Upper lobe of left lung (tissue), 6 donors: ENCODE measurements at regions not wholly inside any gene's neighbourhood (a gene's known extent, or its start where the extent isn't known, plus 50 kb on each side); places are given as distances from the start of the nearest gene placed in this dataset.

Experiments
- ATAC-seq, 2 donors: fragments of 200-7000 bp; cut with Tn5 transposase; one replicate each; pipeline ENCODE4 v1.9.1; 2022; ENCODE audit warnings: mild to moderate bottlenecking in 2 of 2, moderate library complexity in 2 of 2; ENCODE audit not compliant: low FRiP score in 2 of 2
- DNase-seq, 2 donors: peaks; one replicate each; pipeline ENCODE4 v3.0.0-alpha.2; 2019 to 2020
- H3K27ac ChIP-seq, 4 donors: fragments of 200-600 bp; sonication (generic); one replicate each; pipeline ENCODE4 v1.5.1; 2016 to 2019
- H3K27me3 ChIP-seq, 4 donors: fragments of 200-600 bp; sonication (generic); one replicate each; pipeline ENCODE4 v1.5.1; 2017 to 2019
- H3K36me3 ChIP-seq, 4 donors: fragments of 200-600 bp; sonication (generic); one replicate each; pipeline ENCODE4 v1.5.1; 2016 to 2019
- H3K4me1 ChIP-seq, 4 donors: fragments of 200-600 bp; sonication (generic); one replicate each; pipeline ENCODE4 v1.5.1; 2018 to 2019
- H3K4me3 ChIP-seq, 4 donors: fragments of 200-600 bp; sonication (generic); one replicate each; pipeline ENCODE4 v1.5.1; 2017 to 2019; ENCODE audit warnings: mild to moderate bottlenecking in 2 of 4, moderate library complexity in 1 of 4
- H3K9me3 ChIP-seq, 4 donors: fragments of 200-600 bp; sonication (generic); one replicate each; pipeline ENCODE4 v1.5.1; 2018 to 2019
- CTCF ChIP-seq, 6 experiments: fragments of 450-650 bp in 4 of 6; fragments of 200-600 bp in 2 of 6; sonication (generic) in 2 of 6; IDR thresholded peaks; one replicate each; pipeline ENCODE4 v1.5.1; 2016 to 2019; ENCODE audit warnings: antibody characterized with exemption in 6 of 6
- EP300 ChIP-seq, 4 donors: sonication (generic); formaldehyde crosslinking; IDR thresholded peaks; one replicate each; pipeline ENCODE4 v1.5.1; 2017; ENCODE audit warnings: antibody characterized with exemption in 4 of 4, control low read depth in 2 of 4
- POLR2A ChIP-seq, 4 donors: fragments of 450-650 bp; IDR thresholded peaks; one replicate each; pipeline ENCODE4 v1.5.1; 2016 to 2017; ENCODE audit warnings: antibody characterized with exemption in 4 of 4, mild to moderate bottlenecking in 2 of 4
- POLR2AphosphoS5 ChIP-seq, 2 donors: sonication (generic); formaldehyde crosslinking; IDR thresholded peaks; one replicate each; pipeline ENCODE4 v1.5.1; 2017; ENCODE audit warnings: antibody characterized with exemption in 2 of 2
- WGBS, 2 donors: methylation state at CpG; one replicate each; pipeline ENCODE4 v1.1.5; 2017 to 2018; 5-methylcytosine and 5-hydroxymethylcytosine counted together
- donor health status: DM: no; HTN: no; CAD: no; lungs with moderate emphysema.
- donor health status: DM: no; HTN: yes; CAD: no; lungs with severe emphysema.

GRCh38 chr1:118649369-118650106 lies 338.6 kb downstream of the TBX15 start:
- H3K4me3 ChIP-seq, result no peak overlapping the region
- H3K4me1 ChIP-seq, result no peaks in the 10 kb centered on the region
- H3K36me3 ChIP-seq, result no peaks in the 10 kb centered on the region
- H3K27me3 ChIP-seq, result no peaks in the 10 kb centered on the region
- H3K27ac ChIP-seq, result no peak overlapping the region
- DNase-seq (no peak), ATAC-seq (no peak)
- WGBS, 2 donors, result 57 to 63% methylated on average over 4 of the region's 4 CpGs
- H3K9me3 ChIP-seq, result no peaks in the 10 kb centered on the region
- TF ChIP-seq POLR2A (IDR thresholded peaks at IDR 0.05) (no peak), CTCF (IDR thresholded peaks at IDR 0.05) (no peak), POLR2AphosphoS5 (IDR thresholded peaks at IDR 0.05) (no peak), EP300 (IDR thresholded peaks at IDR 0.05) (no peak)

- ATAC-seq (no peak), DNase-seq (no peak)
- TF ChIP-seq POLR2AphosphoS5 (IDR thresholded peaks at IDR 0.05) (no peak), POLR2A (IDR thresholded peaks at IDR 0.05) (no peak), EP300 (IDR thresholded peaks at IDR 0.05) (no peak), CTCF (IDR thresholded peaks at IDR 0.05) (no peak)
- no peak overlapping the region for H3K27ac ChIP-seq
- peaks cover 0 to 4% (median 0%) of the 10 kb centered on the region in 4 donors for H3K9me3 ChIP-seq
- no peaks in the 10 kb centered on the region for H3K4me1 ChIP-seq
- no peaks in the 10 kb centered on the region for H3K27me3 ChIP-seq
- H3K36me3 ChIP-seq, result no peaks in the 10 kb centered on the region
- no peak overlapping the region for H3K4me3 ChIP-seq
These were observed 352.1 kb downstream of the TBX15 start for GRCh38 chr1:118636004-118636403.

GRCh38 chr1:118627435-118627834 lies 360.7 kb downstream of the TBX15 start:
- H3K27ac ChIP-seq, result no peak overlapping the region
- H3K27me3 ChIP-seq, result no peaks in the 10 kb centered on the region
- no peaks in the 10 kb centered on the region for H3K36me3 ChIP-seq
- TF ChIP-seq EP300 (IDR thresholded peaks at IDR 0.05), result no peak
- no peak for TF ChIP-seq POLR2A (IDR thresholded peaks at IDR 0.05)
- TF ChIP-seq POLR2AphosphoS5 (IDR thresholded peaks at IDR 0.05), result no peak
- no peak for TF ChIP-seq CTCF (IDR thresholded peaks at IDR 0.05)
- 87 to 91% methylated on average over 2 of the region's 2 CpGs for WGBS, 2 donors
- H3K4me3 ChIP-seq, result no peak overlapping the region
- DNase-seq, result no peak
- no peaks in the 10 kb centered on the region for H3K4me1 ChIP-seq
- H3K9me3 ChIP-seq, result no peaks in the 10 kb centered on the region
- no peak for ATAC-seq

- 63 to 78% methylated on average over 1 of the region's 1 CpG for WGBS, 2 donors
- H3K36me3 ChIP-seq, result no peaks in the 10 kb centered on the region
These were observed 366.3 kb downstream of the TBX15 start for GRCh38 chr1:118621839-118622238.

More at GRCh38 chr1:118621839-118622238, 366.3 kb downstream of the TBX15 start:
- no peak overlapping the region for H3K4me3 ChIP-seq
- DNase-seq (no peak), ATAC-seq (no peak)
- no peak for TF ChIP-seq POLR2A (IDR thresholded peaks at IDR 0.05)
- TF ChIP-seq POLR2AphosphoS5 (IDR thresholded peaks at IDR 0.05), result no peak
- TF ChIP-seq CTCF (IDR thresholded peaks at IDR 0.05), result no peak
- TF ChIP-seq EP300 (IDR thresholded peaks at IDR 0.05), result no peak
- no peaks in the 10 kb centered on the region for H3K4me1 ChIP-seq
- no peak overlapping the region for H3K27ac ChIP-seq
- no peaks in the 10 kb centered on the region for H3K9me3 ChIP-seq
- no peaks in the 10 kb centered on the region for H3K27me3 ChIP-seq
